ENCODE measurements at regions not wholly inside any gene's neighbourhood (a gene's known extent, or its start where the extent isn't known, plus 50 kb on each side); places are given as distances from the start of the nearest gene placed in this dataset.

GRCh38 chr4:126678618-126679017 is 954.1 kb upstream of the INTU start:
- no peak for DNase-seq (ENCODE audit: low read depth in 2 of 2)

GRCh38 chr4:126679303-126679702 is 953.5 kb upstream of the INTU start:
- DNase-seq (ENCODE audit: low read depth in 2 of 2) = no peak

- DNase-seq (ENCODE audit: low read depth in 2 of 2) = no peak
Measured at GRCh38 chr4:126682250-126682649, 950.5 kb upstream of the INTU start.

- no peak for DNase-seq (ENCODE audit: low read depth in 2 of 2)
Measured at GRCh38 chr4:126686491-126686890, 946.3 kb upstream of the INTU start.

GRCh38 chr4:126687655-126688358 is 945.0 kb upstream of the INTU start:
- DNase-seq (ENCODE audit: low read depth in 2 of 2) = no peak

GRCh38 chr4:126691797-126692196 is 941.0 kb upstream of the INTU start:
- no peak for DNase-seq (ENCODE audit: low read depth in 2 of 2)

GRCh38 chr4:126697748-126698147 is 935.0 kb upstream of the INTU start:
- no peak for DNase-seq (ENCODE audit: low read depth in 2 of 2)

GRCh38 chr4:126698224-126698623 is 934.5 kb upstream of the INTU start:
- no peak for DNase-seq (ENCODE audit: low read depth in 2 of 2)

- DNase-seq (ENCODE audit: low read depth in 2 of 2) = no peak
Measured at GRCh38 chr4:126701756-126702155, 931.0 kb upstream of the INTU start.

GRCh38 chr4:126702747-126703146 is 930.0 kb upstream of the INTU start:
- DNase-seq (ENCODE audit: low read depth in 2 of 2) = no peak

- DNase-seq (ENCODE audit: low read depth in 2 of 2) = no peak
Measured at GRCh38 chr4:126705266-126705665, 927.5 kb upstream of the INTU start.

- DNase-seq (ENCODE audit: low read depth in 2 of 2) = no peak
Measured at GRCh38 chr4:126708716-126709115, 924.0 kb upstream of the INTU start.

- DNase-seq (ENCODE audit: low read depth in 2 of 2) = no peak
Measured at GRCh38 chr4:126710935-126711334, 921.8 kb upstream of the INTU start.

- no peak for DNase-seq (ENCODE audit: low read depth in 2 of 2)
Measured at GRCh38 chr4:126715067-126715466, 917.7 kb upstream of the INTU start.

GRCh38 chr4:126715681-126716080 is 917.1 kb upstream of the INTU start:
- no peak for DNase-seq (ENCODE audit: low read depth in 2 of 2)

- DNase-seq (ENCODE audit: low read depth in 2 of 2) = no peak
Measured at GRCh38 chr4:126718136-126718535, 914.6 kb upstream of the INTU start.

GRCh38 chr4:126719852-126720251 is 912.9 kb upstream of the INTU start:
- DNase-seq (ENCODE audit: low read depth in 2 of 2) = no peak

- no peak for DNase-seq (ENCODE audit: low read depth in 2 of 2)
Measured at GRCh38 chr4:126725906-126726305, 906.9 kb upstream of the INTU start.

- no peak for DNase-seq (ENCODE audit: low read depth in 2 of 2)
Measured at GRCh38 chr4:126727461-126727860, 905.3 kb upstream of the INTU start.

- no peak for DNase-seq (ENCODE audit: low read depth in 2 of 2)
Measured at GRCh38 chr4:126731062-126731461, 901.7 kb upstream of the INTU start.

- no peak for DNase-seq (ENCODE audit: low read depth in 2 of 2)
Measured at GRCh38 chr4:126733301-126733700, 899.5 kb upstream of the INTU start.

- no peak for DNase-seq (ENCODE audit: low read depth in 2 of 2)
Measured at GRCh38 chr4:126734465-126734864, 898.3 kb upstream of the INTU start.

GRCh38 chr4:126735294-126736132 is 897.2 kb upstream of the INTU start:
- no peak for DNase-seq (ENCODE audit: low read depth in 2 of 2)
